Fibroblast of pulmonary artery (primary cell): ENCODE measurements at regions not wholly inside any gene's neighbourhood (a gene's known extent, or its start where the extent isn't known, plus 50 kb on each side); places are given as distances from the start of the nearest gene placed in this dataset.
A peak's percentile ranks its signal among the peaks of the same experiment; 100 is the strongest.

Source experiments
- DNase-seq: peaks from one replicate; pipeline ENCODE4 v3.0.0-alpha.2; 2010; ENCODE audit warnings: low read depth
- H3K4me3 ChIP-seq: replicated peaks from 2 replicates; pipeline ENCODE4 v1.5.1; 2011; ENCODE audit warnings: low read depth, mild to moderate bottlenecking, control low read depth, low read length, moderate library complexity
- TF ChIP-seq, protein P1 (sequence below): IDR thresholded peaks from 2 replicates; pipeline ENCODE4 v1.5.1; 2011; ENCODE audit warnings: mild to moderate bottlenecking, control low read depth, low read length, inconsistent platforms; ENCODE audit errors: missing control alignments

DNA sequence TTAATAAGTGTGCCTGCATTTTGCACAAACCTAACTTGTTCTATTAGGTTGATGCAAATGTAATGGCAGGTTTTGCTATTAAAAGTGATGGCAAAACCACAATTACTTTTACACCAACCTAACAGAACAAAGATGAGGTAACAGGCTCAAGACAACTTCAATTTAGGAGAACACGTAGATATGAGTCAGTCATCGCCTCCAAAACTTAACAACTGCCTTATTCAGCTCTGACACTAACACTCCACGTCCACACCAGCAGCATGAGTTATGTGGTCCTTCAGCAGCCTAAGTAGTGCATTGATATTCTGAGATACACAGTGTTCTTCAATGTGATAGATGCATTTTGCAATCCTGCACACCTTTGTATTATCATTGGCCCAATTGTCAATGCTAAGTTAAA, 1175.1 kb upstream of the ACVR2A start:
- no peak for DNase-seq
- TF ChIP-seq, protein P1, sequence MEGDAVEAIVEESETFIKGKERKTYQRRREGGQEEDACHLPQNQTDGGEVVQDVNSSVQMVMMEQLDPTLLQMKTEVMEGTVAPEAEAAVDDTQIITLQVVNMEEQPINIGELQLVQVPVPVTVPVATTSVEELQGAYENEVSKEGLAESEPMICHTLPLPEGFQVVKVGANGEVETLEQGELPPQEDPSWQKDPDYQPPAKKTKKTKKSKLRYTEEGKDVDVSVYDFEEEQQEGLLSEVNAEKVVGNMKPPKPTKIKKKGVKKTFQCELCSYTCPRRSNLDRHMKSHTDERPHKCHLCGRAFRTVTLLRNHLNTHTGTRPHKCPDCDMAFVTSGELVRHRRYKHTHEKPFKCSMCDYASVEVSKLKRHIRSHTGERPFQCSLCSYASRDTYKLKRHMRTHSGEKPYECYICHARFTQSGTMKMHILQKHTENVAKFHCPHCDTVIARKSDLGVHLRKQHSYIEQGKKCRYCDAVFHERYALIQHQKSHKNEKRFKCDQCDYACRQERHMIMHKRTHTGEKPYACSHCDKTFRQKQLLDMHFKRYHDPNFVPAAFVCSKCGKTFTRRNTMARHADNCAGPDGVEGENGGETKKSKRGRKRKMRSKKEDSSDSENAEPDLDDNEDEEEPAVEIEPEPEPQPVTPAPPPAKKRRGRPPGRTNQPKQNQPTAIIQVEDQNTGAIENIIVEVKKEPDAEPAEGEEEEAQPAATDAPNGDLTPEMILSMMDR, result no peak

DNA sequence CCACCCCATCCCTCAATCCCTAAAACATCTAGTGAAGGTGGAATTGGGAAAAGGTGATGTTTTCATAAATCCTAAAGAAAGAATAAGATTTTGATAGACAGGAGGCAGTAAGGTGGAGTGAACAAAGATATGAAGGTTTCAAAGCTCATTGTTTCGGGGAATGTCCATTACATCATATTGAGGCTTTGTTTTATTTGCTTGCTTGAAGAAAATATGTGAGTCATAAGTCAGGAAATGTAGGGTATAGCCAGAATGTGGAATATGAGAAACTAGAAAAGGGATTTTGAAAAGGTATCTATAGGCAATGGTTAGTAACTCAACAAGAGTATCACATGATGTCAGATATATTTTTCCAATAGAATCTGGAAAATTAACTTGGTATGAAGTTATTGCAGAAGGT, 1178.5 kb upstream of the ACVR2A start:
- H3K4me3 ChIP-seq, result no peak overlapping the region
- TF ChIP-seq, protein P1, result no peak
- peak; percentile 68 for DNase-seq

More for the DNA sequence above, 1175.1 kb upstream of the ACVR2A start:
- H3K4me3 ChIP-seq, result no peak overlapping the region

DNA sequence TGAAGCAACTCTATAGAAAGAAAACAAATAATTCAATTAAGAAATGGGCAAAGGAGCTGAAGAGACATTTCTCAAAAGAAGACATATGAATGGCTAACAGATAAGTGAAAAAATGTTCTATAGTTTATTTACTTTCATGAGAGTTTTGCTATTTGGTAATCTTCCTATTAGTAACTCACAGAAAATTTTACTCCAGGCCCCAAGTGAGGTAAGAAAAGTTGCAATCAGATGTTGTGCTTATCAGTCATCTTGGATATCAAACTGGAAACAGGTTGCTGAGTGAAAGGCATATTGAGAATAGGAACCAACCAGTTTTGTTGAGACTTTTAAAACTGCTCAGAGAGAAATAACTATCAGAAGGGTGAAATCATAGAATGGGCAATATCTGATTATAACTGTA, 1179.0 kb upstream of the ACVR2A start:
- TF ChIP-seq, protein P1, result no peak
- H3K4me3 ChIP-seq, result no peak overlapping the region
- peak; percentile 6 for DNase-seq

DNA sequence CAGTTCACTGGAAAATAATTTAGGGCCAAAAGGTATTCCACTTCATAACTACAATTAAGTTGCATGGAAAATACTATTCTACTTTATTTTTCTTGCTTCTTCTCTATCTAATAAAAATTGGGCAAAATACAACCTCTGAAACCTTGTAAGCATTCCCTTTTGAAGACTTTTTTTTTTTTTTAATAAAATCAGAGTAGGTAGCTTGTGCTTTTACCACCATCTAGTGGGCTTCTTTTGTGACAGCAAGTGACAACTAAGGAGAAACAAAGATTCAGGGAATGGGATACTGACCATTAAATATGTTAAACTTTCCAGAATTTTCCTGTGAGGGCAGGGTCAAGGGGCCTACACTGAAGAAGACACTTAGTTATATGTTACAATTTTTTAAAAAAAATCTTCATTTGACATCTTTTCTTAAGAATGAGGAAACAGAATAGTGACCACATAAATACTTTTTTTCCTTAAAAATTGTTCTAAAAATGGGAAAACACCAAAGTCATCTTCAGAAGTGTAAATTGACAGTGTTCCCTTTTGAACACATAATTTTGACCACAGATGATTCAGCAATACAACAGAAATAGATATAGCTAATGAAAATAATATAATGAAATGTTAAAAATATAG, 1183.2 kb upstream of the ACVR2A start:
- H3K4me3 ChIP-seq, result no peak overlapping the region
- TF ChIP-seq, protein P1, result peak; percentile 72
- peak; percentile 71 for DNase-seq

DNA sequence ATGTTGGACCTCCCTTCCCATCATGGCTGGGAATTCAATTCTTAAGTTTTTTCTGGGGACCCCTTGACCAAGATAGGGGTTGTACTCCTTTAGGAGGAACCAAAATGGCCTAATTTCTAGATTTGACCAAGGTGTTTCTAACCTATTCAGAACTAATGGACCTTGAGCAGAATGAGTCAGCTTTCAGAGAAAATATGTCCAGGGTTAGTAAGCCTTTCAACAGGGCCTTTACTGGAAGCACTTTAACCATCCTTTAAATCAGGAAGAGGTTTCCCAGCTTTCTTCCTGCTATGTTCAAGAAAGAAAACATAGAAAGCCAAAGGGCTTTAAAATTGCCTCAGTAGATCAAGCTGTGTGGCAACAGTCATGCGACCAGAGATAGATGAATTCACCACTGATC, 1184.9 kb upstream of the ACVR2A start:
- TF ChIP-seq, protein P1, result no peak
- no peak for DNase-seq
- H3K4me3 ChIP-seq, result no peak overlapping the region

DNA sequence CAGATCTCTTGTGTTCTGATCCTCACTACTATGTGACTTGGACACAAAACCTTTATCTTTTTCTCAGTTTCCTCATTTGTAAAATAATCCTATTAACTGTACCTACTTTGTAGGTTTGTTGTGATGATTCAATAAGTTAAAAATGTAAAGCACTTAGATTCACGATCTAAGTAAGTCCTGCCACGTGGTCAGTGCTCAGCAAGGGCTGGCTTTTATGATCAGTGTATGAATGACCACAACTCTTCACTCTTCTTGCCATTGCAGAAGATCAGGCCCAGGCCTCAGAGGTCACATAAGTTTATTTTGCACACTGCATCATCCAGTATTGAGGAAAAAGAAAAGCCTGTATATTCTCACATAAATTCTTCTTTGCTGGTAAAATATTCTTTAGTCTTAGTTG, 1192.5 kb upstream of the ACVR2A start:
- no peak overlapping the region for H3K4me3 ChIP-seq
- TF ChIP-seq, protein P1, result no peak
- DNase-seq, result peak; percentile 14

DNA sequence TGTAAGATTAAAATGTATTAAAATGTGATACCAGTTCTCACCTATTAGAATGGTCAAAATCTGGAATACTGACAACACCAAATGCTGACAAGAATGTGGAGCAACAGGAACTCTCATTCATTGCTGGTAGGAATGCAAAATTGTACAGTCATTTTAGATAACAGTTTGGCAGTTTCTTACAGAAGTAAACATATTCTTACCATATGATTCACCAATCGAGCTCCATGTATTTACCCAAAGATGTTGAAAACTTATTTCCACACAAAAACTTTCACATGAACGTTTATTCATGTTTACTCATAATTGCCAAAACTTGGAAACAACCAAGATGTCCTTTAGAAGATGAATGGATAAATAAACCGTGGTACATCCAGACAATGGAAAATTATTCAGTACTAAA, 1193.5 kb upstream of the ACVR2A start:
- no peak overlapping the region for H3K4me3 ChIP-seq
- no peak for DNase-seq
- TF ChIP-seq, protein P1, result no peak
